Progenitor cell of endocrine pancreas (in vitro differentiated cells): ENCODE measurements at regions not wholly inside any gene's neighbourhood (a gene's known extent, or its start where the extent isn't known, plus 50 kb on each side); places are given as distances from the start of the nearest gene placed in this dataset.

Experiments used
- DNase-seq: peaks from one replicate; pipeline ENCODE4 v3.0.0; 2021; ENCODE audit warnings: low spot score; ENCODE audit not compliant: unreplicated experiment
- H3K27ac Mint-ChIP-seq: 2 replicates; pipeline ENCODE4 v1.8.0; 2021; ENCODE audit warnings: mild to moderate bottlenecking, moderate library complexity, mixed read lengths
- H3K27me3 Mint-ChIP-seq: 2 replicates; pipeline ENCODE4 v1.8.0; 2021; ENCODE audit warnings: mixed read lengths
- H3K36me3 Mint-ChIP-seq: 2 replicates; pipeline ENCODE4 v1.8.0; 2022; ENCODE audit warnings: mixed read lengths; ENCODE audit not compliant: insufficient read depth
- H3K4me1 Mint-ChIP-seq: 2 replicates; pipeline ENCODE4 v1.8.0; 2021; ENCODE audit warnings: low read depth, mixed read lengths
- H3K4me3 Mint-ChIP-seq: 2 replicates; pipeline ENCODE4 v1.8.0; 2021; ENCODE audit warnings: low read depth, mild to moderate bottlenecking, moderate library complexity, mixed read lengths
- H3K9me3 Mint-ChIP-seq: 2 replicates; pipeline ENCODE4 v1.8.0; 2021; ENCODE audit warnings: low read depth, mixed read lengths
- CTCF ChIP-seq: fragments of 200-600 bp; sonication (generic); IDR thresholded peaks from one replicate; pipeline ENCODE4 v1.5.0; 2021; ENCODE audit warnings: antibody characterized with exemption, mild to moderate bottlenecking; ENCODE audit not compliant: unreplicated experiment

- H3K27ac Mint-ChIP-seq: no peak overlapping the region
- H3K27me3 Mint-ChIP-seq: no peaks in the 10 kb centered on the region
- H3K9me3 Mint-ChIP-seq: peaks cover 3% of the 10 kb centered on the region
- no peak for DNase-seq
- H3K4me1 Mint-ChIP-seq: no peaks in the 10 kb centered on the region
- no peak for TF ChIP-seq CTCF
- H3K4me3 Mint-ChIP-seq: no peak overlapping the region
- H3K36me3 Mint-ChIP-seq: no peaks in the 10 kb centered on the region
Measured at GRCh38 chr14:62532181-62532580, 513.1 kb downstream of the KCNH5 start.

GRCh38 chr14:62546862-62547474, 498.3 kb downstream of the KCNH5 start:
- Mint-ChIP-seq H3K27ac (no peak overlapping the region), H3K4me3 (no peak overlapping the region), H3K27me3 (no peaks in the 10 kb centered on the region), H3K4me1 (no peaks in the 10 kb centered on the region), H3K9me3 (peaks cover 34% of the 10 kb centered on the region), H3K36me3 (peaks cover 2% of the 10 kb centered on the region)
- no peak for TF ChIP-seq CTCF
- no peak for DNase-seq

GRCh38 chr14:62557416-62557815, 487.8 kb downstream of the KCNH5 start:
- H3K36me3 Mint-ChIP-seq: peaks cover 2% of the 10 kb centered on the region
- no peak for TF ChIP-seq CTCF
- H3K27me3 Mint-ChIP-seq: no peaks in the 10 kb centered on the region
- H3K4me3 Mint-ChIP-seq: no peak overlapping the region
- H3K9me3 Mint-ChIP-seq: peaks cover 7% of the 10 kb centered on the region
- no peaks in the 10 kb centered on the region for H3K4me1 Mint-ChIP-seq
- H3K27ac Mint-ChIP-seq: no peak overlapping the region
- no peak for DNase-seq

- H3K27me3 Mint-ChIP-seq: no peaks in the 10 kb centered on the region
- no peak for TF ChIP-seq CTCF
- H3K27ac Mint-ChIP-seq: no peak overlapping the region
- no peak for DNase-seq
- peaks cover 2% of the 10 kb centered on the region for H3K36me3 Mint-ChIP-seq
- no peaks in the 10 kb centered on the region for H3K9me3 Mint-ChIP-seq
- no peaks in the 10 kb centered on the region for H3K4me1 Mint-ChIP-seq
- H3K4me3 Mint-ChIP-seq: no peak overlapping the region
Measured at GRCh38 chr14:62558451-62558850, 486.8 kb downstream of the KCNH5 start.

- H3K27me3 Mint-ChIP-seq: no peaks in the 10 kb centered on the region
- H3K36me3 Mint-ChIP-seq: no peaks in the 10 kb centered on the region
- H3K27ac Mint-ChIP-seq: no peak overlapping the region
- DNase-seq: no peak
- H3K4me1 Mint-ChIP-seq: no peaks in the 10 kb centered on the region
- TF ChIP-seq CTCF: no peak
- H3K4me3 Mint-ChIP-seq: no peak overlapping the region
- H3K9me3 Mint-ChIP-seq: peaks cover 6% of the 10 kb centered on the region
Measured at GRCh38 chr14:62585247-62585646, 460.0 kb downstream of the KCNH5 start.
